ENCODE measurements at regions not wholly inside any gene's neighbourhood (a gene's known extent, or its start where the extent isn't known, plus 50 kb on each side); places are given as distances from the start of the nearest gene placed in this dataset.
"Not testable (repeated sequence)": the region's sequence is repeated elsewhere in the genome, so short reads cannot be mapped to it uniquely, and the experiment has no call there.

DNA sequence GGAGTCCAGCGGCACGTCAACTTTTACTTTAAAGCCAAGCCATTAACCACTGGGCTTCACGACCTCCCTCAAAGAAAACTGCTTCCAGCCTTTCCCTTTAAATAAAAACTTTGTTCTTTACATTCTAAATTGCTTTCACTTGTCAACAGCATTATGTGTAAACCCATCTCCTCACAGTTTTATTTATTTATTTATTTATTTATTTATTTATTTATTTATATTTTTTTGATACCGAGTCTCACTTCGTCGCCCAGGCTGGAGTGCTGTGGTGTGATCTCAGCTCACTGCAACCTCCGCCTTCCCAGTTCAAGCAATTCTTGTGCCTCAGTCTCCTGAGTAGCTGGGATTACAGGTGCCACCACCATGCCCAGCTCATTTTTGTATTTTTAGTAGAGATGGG, 165.7 kb downstream of the NUFIP1 start:
- TF ChIP-seq, protein P1, sequence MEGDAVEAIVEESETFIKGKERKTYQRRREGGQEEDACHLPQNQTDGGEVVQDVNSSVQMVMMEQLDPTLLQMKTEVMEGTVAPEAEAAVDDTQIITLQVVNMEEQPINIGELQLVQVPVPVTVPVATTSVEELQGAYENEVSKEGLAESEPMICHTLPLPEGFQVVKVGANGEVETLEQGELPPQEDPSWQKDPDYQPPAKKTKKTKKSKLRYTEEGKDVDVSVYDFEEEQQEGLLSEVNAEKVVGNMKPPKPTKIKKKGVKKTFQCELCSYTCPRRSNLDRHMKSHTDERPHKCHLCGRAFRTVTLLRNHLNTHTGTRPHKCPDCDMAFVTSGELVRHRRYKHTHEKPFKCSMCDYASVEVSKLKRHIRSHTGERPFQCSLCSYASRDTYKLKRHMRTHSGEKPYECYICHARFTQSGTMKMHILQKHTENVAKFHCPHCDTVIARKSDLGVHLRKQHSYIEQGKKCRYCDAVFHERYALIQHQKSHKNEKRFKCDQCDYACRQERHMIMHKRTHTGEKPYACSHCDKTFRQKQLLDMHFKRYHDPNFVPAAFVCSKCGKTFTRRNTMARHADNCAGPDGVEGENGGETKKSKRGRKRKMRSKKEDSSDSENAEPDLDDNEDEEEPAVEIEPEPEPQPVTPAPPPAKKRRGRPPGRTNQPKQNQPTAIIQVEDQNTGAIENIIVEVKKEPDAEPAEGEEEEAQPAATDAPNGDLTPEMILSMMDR (IDR thresholded peaks at IDR 0.05): not testable (repeated sequence)
- not testable (repeated sequence) for TF ChIP-seq POLR2A (IDR thresholded peaks at IDR 0.05)

Data from testis (tissue), 2 donors.